HG02973 (cell line): ENCODE measurements at regions not wholly inside any gene's neighbourhood (a gene's known extent, or its start where the extent isn't known, plus 50 kb on each side); places are given as distances from the start of the nearest gene placed in this dataset.
"Not testable (repeated sequence)": the region's sequence is repeated elsewhere in the genome, so short reads cannot be mapped to it uniquely, and the experiment has no call there.

Source experiments
- ATAC-seq: cut with Tn5 transposase; IDR thresholded peaks from one replicate; pipeline ENCODE4 v1.9.1; 2021; ENCODE audit warnings: moderate library complexity; ENCODE audit not compliant: unreplicated experiment

- no peak for ATAC-seq
Observed at GRCh38 chr2:3116371-3116770, 261.2 kb downstream of the EIPR1 start.

- ATAC-seq: no peak
Observed at GRCh38 chr2:3115301-3116042, 262.1 kb downstream of the EIPR1 start.

- no peak for ATAC-seq
Observed at GRCh38 chr2:3114406-3115185, 263.0 kb downstream of the EIPR1 start.

GRCh38 chr2:3113769-3114168 is 263.8 kb downstream of the EIPR1 start:
- no peak for ATAC-seq

- ATAC-seq: no peak
Observed at GRCh38 chr2:3113122-3113521, 264.5 kb downstream of the EIPR1 start.

- ATAC-seq: no peak
Observed at GRCh38 chr2:3112553-3112952, 265.1 kb downstream of the EIPR1 start.

GRCh38 chr2:3112131-3112530 is 265.5 kb downstream of the EIPR1 start:
- ATAC-seq: no peak

- ATAC-seq: no peak
Observed at GRCh38 chr2:3110994-3111666, 266.5 kb downstream of the EIPR1 start.

- no peak for ATAC-seq
Observed at GRCh38 chr2:3110555-3110954, 267.1 kb downstream of the EIPR1 start.

GRCh38 chr2:3108710-3109702 is 268.6 kb downstream of the EIPR1 start:
- ATAC-seq: no peak

- no peak for ATAC-seq
Observed at GRCh38 chr2:3108105-3108504, 269.5 kb downstream of the EIPR1 start.

- no peak for ATAC-seq
Observed at GRCh38 chr2:3107567-3107966, 270.1 kb downstream of the EIPR1 start.

- ATAC-seq: no peak
Observed at GRCh38 chr2:3105814-3106569, 271.6 kb downstream of the EIPR1 start.

- not testable (repeated sequence) for ATAC-seq
Observed at GRCh38 chr2:3104958-3105813, 272.4 kb downstream of the EIPR1 start.

- no peak for ATAC-seq
Observed at GRCh38 chr2:3104261-3104660, 273.4 kb downstream of the EIPR1 start.

- no peak for ATAC-seq
Observed at GRCh38 chr2:3102922-3103569, 274.6 kb downstream of the EIPR1 start.

GRCh38 chr2:3102081-3102921 is 275.3 kb downstream of the EIPR1 start:
- ATAC-seq: no peak
